GM19240 (cell line): ENCODE measurements at regions not wholly inside any gene's neighbourhood (a gene's known extent, or its start where the extent isn't known, plus 50 kb on each side); places are given as distances from the start of the nearest gene placed in this dataset.
"Not testable (repeated sequence)": the region's sequence is repeated elsewhere in the genome, so short reads cannot be mapped to it uniquely, and the experiment has no call there.

Source experiments
- DNase-seq: peaks from one replicate; pipeline ENCODE4 v3.0.0; 2011; ENCODE audit warnings: low spot score; ENCODE audit not compliant: insufficient read length

DNA sequence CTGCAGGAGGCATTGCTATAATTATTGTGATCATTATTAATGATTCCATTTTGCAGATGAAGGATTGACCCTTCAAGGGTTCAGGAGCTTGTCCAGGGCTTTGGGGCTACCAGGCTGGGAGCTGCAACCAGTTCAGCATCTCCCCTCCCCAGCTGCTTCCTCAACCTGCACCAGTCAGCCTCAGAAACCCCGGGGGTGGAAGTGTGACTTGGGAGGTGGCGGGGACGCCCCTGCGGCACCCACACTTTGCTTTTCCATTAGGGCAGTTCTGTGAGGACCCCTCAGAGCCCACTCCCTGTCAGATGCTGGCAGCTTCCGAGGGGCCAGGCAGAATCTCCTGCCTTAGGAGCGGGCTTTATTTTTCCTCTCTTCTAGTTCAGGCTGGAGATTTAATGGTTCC, 85.6 kb downstream of the OLFM1 start:
- DNase-seq: no peak

GRCh38 chr9:135174248-135174647, 86.8 kb downstream of the OLFM1 start:
- no peak for DNase-seq

GRCh38 chr9:135174981-135175380, 87.5 kb downstream of the OLFM1 start:
- DNase-seq: no peak

DNA sequence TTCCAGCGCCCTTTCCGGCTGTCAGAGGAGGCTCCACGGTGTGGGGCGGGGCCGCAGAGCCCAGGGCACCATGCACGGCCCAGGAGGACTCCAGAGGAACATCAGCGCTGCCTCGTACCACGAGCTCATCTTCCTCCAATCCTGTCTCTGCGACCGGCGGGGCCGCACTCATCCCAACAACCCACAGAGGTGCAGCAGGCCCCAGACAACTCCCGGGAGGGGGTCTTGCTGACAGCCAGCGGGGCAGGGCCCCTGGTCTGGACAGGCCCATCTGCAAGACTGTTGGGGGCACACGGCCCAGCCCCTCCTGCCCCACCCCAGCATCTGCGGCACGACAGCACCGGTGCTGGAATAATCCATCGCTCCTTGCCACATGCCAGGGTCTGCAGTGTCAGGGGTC, 88.8 kb downstream of the OLFM1 start:
- no peak for DNase-seq

DNA sequence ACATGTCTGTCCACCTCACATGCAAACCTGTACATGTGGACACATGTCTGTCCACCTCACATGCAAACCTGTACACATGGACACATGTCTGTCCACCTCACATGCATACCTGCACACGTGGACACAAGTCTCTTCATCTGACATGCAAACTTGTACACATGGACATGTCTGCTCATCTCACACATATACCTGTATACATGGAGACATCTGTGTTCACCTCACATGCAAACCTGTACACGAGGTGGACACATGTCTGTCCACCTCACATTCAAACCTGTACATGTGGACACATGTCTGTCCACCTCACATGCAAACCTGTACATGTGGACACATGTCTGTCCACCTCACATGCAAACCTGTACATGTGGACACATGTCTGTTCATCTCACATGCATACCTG, 90.1 kb downstream of the OLFM1 start:
- DNase-seq: not testable (repeated sequence)

DNA sequence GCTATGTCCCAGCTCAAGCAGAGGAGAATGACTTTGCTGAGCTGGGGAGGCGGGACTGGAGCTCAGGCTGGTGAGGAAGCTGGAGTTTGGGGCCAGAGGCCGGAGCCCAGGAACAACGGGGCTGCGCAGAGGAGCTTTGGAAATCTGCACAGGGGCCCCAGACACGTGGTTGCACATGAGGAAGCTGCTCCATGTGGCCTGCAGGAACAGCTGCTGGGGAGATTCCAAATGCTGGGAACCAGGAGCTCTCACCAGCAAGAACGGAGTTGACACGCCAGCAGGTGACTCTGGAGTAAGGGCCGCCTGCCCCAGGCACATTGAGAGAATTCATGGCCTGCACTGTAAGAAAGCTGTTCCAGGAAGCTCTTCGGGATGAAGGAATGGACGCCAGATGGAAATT, 91.0 kb downstream of the OLFM1 start:
- no peak for DNase-seq

GRCh38 chr9:135179041-135179440, 91.6 kb downstream of the OLFM1 start:
- DNase-seq: no peak

GRCh38 chr9:135179976-135180375, 92.5 kb downstream of the OLFM1 start:
- no peak for DNase-seq

DNA sequence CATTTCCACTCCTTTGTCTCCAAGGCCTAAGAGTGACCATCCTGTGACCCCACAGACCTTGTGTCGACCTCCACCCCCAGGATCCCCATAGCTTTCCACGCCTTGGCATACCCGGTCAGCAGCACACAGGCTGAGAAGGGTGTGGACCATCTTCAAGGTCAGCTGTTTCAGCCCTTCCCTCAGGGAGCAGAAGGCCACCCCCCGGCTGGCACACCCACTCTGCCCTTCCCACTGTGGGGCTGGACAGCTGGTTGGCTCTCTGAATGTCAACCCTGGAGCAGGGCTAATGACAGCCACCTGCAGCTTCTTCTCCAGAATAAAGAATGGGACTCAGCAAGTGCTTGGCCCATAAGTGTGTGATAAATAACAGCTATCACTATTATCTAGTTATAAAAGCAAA, 93.1 kb downstream of the OLFM1 start:
- no peak for DNase-seq

DNA sequence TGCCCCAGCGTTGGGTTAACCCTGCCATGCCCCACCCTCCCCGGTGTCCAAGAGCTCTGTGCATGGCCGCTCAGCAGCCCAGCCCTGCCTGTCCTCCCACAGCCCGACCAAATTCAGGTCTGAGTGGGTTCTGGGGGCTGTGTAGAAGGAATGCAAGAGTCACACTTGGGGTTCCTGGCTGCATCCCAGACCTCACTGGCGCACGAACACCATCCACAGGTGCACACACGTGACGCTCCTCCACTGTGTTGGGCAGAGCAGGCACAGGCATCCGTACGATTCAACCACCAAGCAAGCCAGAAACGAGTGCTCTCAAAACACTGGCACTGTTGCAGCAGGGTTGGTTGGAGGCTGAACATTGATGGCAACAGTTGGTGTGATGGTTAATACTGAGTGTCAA, 93.9 kb downstream of the OLFM1 start:
- DNase-seq: no peak

DNA sequence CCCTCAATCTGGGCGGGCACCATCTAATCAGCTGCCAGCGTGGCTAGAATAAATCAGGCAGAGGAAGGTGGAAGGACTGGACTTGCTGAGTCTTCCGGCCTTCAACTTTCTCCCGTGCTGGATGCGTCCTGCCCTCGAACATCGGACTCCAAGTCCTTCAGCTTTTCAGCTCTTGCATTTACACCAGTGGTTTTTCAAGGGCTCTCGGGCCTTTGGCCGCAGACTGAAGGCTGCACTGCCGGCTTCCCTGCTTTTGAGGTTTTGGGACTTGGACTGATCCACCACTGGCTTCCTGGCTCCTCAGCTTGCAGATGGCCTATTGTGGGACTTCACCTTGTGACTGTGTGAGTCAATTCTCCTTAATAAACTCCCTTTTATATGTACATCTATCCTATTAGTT, 94.4 kb downstream of the OLFM1 start:
- DNase-seq: not testable (repeated sequence)

DNA sequence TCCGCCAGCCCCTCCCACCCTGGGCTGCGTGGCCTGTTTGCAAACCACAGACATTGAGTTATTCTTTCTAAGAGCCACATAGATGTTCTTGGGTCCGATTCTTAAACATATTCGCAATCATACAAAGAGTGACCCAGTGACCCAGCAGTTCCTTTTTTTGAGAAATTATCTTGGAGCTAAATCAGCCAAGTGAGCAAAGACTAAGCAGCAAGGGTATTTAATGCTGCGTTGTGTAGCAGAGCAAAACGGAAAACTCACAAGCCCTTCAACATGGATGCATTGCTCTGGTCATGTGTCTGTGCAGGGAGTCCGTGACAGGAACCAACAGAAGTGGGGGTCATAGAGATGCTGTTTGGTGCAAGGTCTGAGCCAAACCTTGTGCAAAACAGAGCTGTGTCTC, 95.6 kb downstream of the OLFM1 start:
- no peak for DNase-seq

GRCh38 chr9:135183528-135184180, 96.2 kb downstream of the OLFM1 start:
- DNase-seq: no peak

DNA sequence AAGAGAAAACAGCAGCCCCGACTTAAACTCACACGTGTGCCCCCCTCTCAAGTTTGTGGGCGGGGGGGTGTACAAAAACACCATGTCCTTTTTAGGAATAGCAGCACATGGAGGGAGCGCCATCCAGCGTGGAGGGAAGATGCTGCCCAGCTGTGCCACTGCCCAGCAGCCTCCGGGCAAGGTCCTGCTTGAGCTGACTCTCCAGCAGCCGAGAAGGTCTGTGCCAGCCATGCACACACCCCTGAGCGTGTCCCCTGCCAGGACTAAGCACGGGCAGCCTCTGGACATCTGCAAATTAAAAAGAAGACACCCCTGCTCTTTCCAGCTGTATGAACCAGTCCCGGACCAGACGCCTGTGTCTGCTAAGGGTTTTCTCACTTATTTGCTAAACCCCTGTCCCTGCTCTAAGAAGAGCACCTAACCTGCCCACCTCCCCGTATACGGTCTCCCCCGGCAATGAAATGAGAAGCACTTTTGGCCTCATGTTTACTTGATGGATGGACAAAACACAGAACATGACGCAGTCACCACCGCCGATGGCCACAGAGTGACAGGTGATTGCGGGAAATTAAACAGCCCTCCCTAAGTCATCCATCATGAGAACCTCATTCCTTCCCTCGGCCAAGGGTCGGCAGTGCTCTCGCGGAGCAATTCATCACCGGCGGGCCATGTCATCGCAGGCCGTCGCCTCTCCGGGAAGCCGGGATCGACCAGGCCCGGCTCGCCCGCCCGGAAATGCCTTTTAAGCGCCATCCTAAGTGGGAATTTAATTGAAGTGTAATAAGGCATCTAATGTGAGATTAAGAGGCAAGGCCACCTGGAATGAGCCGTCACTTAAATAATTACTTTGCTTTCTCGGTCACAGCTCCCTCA, 96.9 kb downstream of the OLFM1 start:
- no peak for DNase-seq

GRCh38 chr9:135185060-135185459, 97.6 kb downstream of the OLFM1 start:
- DNase-seq: no peak

GRCh38 chr9:135186248-135187164, 99.0 kb downstream of the OLFM1 start:
- no peak for DNase-seq

GRCh38 chr9:135187365-135187764, 99.9 kb downstream of the OLFM1 start:
- no peak for DNase-seq

DNA sequence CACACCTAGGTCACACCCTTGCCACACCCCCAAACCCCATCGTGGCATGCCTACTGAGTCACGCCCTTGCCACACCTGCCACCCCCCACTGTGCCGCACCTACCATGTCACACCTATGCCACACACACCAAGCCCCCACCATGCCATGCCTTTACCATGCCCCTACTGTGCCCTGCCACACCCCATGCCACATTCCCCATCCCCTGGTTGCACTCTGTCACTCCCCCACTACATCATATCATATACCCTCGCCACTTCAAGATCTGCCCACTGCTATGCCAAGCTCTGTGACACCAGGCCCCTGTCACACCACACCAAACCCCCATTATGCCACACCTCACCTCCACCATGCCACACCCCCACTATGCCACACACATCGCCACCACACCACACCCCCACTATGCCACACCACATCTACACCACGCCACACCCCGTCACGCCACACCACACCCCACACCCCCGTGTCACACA, 101.2 kb downstream of the OLFM1 start:
- no peak for DNase-seq

DNA sequence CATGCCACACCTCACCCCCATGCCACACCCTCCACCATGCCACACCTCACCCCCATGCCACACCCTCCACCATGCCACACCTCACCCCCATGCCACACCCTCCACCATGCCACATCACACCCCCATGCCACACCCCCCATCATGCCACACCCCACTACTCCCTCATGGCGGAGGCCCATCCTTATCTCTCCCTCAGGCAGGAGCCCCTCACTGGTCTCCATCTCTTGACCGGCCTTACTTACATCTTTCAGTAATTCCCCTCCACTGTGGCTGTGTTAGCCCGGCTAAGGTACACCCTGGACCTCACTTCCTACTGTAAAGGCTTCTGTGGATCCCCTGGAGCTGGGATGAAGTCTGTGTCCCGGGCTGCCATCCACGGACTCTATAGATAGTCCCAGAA, 102.0 kb downstream of the OLFM1 start:
- no peak for DNase-seq

GRCh38 chr9:135190789-135191577, 103.5 kb downstream of the OLFM1 start:
- DNase-seq: no peak

DNA sequence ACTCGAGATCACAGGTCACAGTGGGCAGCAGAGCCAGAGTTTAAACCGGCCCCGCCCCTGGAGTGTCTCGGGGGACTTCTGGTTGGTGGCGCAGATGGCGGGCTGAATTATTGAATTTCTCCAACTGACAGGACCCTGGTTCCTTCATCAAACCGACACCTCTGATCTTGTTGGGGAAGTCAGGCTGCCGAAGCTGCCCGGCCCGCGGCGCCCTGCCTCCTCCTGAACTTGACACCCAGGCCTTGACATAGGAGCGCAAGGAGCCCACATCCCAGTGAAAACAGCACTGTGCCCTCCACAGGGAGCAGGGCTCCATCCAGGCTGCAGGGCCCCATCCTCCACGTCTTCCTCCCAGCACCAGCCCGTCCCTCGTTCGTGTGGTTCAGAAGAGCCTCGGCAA, 105.2 kb downstream of the OLFM1 start:
- DNase-seq: no peak
